H9 (cell line): ENCODE measurements at regions not wholly inside any gene's neighbourhood (a gene's known extent, or its start where the extent isn't known, plus 50 kb on each side); places are given as distances from the start of the nearest gene placed in this dataset.

Experiments
- DNase-seq: peaks from one replicate; pipeline ENCODE4 v3.0.0-alpha.2; 2017
- H2AFZ ChIP-seq: one replicate; pipeline ENCODE4 v1.6.1; 2013; ENCODE audit warnings: mild to moderate bottlenecking, low read length, control low read depth, moderate library complexity
- H2AK5ac ChIP-seq: 2 replicates; pipeline ENCODE4 v1.6.1; 2013; ENCODE audit warnings: low read length, control low read depth, mixed read lengths; ENCODE audit not compliant: insufficient read length
- H2BK120ac ChIP-seq: one replicate; pipeline ENCODE4 v1.6.1; 2013; ENCODE audit warnings: low read depth, mild to moderate bottlenecking, low read length, control low read depth, inconsistent platforms; ENCODE audit not compliant: poor library complexity, severe bottlenecking
- H2BK12ac ChIP-seq: 2 replicates; pipeline ENCODE4 v1.6.1; 2013; ENCODE audit warnings: low read length, control low read depth, mixed read lengths, low read depth; ENCODE audit not compliant: insufficient read length
- H2BK15ac ChIP-seq: 2 replicates; pipeline ENCODE4 v1.6.1; 2013; ENCODE audit warnings: low read depth, low read length, control low read depth
- H2BK20ac ChIP-seq: one replicate; pipeline ENCODE4 v1.6.1; 2013; ENCODE audit warnings: low read depth, mild to moderate bottlenecking, low read length, control low read depth, inconsistent platforms; ENCODE audit not compliant: poor library complexity, severe bottlenecking
- H2BK5ac ChIP-seq: 2 replicates; pipeline ENCODE4 v1.6.1; 2013; ENCODE audit warnings: low read length, control low read depth, mixed read lengths; ENCODE audit not compliant: insufficient read length
- H3K14ac ChIP-seq: 2 replicates; pipeline ENCODE4 v1.6.1; 2013; ENCODE audit warnings: low read length, control low read depth; ENCODE audit not compliant: insufficient read depth
- H3K18ac ChIP-seq: 2 replicates; pipeline ENCODE4 v1.6.1; 2013; ENCODE audit warnings: low read depth, mild to moderate bottlenecking, mixed read lengths, low read length, control low read depth; ENCODE audit not compliant: insufficient read length
- H3K23ac ChIP-seq: 2 replicates; pipeline ENCODE4 v1.6.1; 2013; ENCODE audit warnings: low read length, control low read depth, mixed read lengths, low read depth; ENCODE audit not compliant: insufficient read length
- H3K23me2 ChIP-seq: 2 replicates; pipeline ENCODE4 v1.6.1; 2013; ENCODE audit warnings: low read depth, mild to moderate bottlenecking, mixed read lengths, low read length, control low read depth; ENCODE audit not compliant: insufficient read length, poor library complexity, severe bottlenecking
- H3K27ac ChIP-seq: 2 replicates; pipeline ENCODE4 v1.5.1; 2013; ENCODE audit warnings: low read length, control low read depth, mixed read lengths, low read depth; ENCODE audit not compliant: insufficient read length
- H3K27me3 ChIP-seq: 2 replicates; pipeline ENCODE4 v1.6.1; 2013; ENCODE audit warnings: low read length, control low read depth, inconsistent platforms; ENCODE audit not compliant: insufficient read depth
- H3K4ac ChIP-seq: 2 replicates; pipeline ENCODE4 v1.6.1; 2013; ENCODE audit warnings: low read depth, mild to moderate bottlenecking, control low read depth, inconsistent platforms, low read length, moderate library complexity
- H3K4me1 ChIP-seq: 2 replicates; pipeline ENCODE4 v1.6.1; 2013; ENCODE audit warnings: low read length, control low read depth, inconsistent platforms; ENCODE audit not compliant: insufficient read depth
- H3K4me2 ChIP-seq: 2 replicates; pipeline ENCODE4 v1.6.1; 2013; ENCODE audit warnings: low read length, control low read depth, mixed read lengths; ENCODE audit not compliant: insufficient read length, insufficient read depth
- H3K56ac ChIP-seq: 2 replicates; pipeline ENCODE4 v1.6.1; 2013; ENCODE audit warnings: low read depth, mild to moderate bottlenecking, mixed read lengths, low read length, control low read depth; ENCODE audit not compliant: insufficient read length
- H3K79me1 ChIP-seq: 2 replicates; pipeline ENCODE4 v1.6.1; 2013; ENCODE audit warnings: low read depth, mild to moderate bottlenecking, moderate library complexity, low read length, control low read depth, inconsistent platforms; ENCODE audit not compliant: insufficient read depth, poor library complexity, severe bottlenecking
- H3K79me2 ChIP-seq: 2 replicates; pipeline ENCODE4 v1.6.1; 2013; ENCODE audit warnings: low read length, control low read depth, inconsistent platforms; ENCODE audit not compliant: insufficient read depth
- H3K9ac ChIP-seq: 2 replicates; pipeline ENCODE4 v1.6.1; 2013; ENCODE audit warnings: low read length, control low read depth, mixed read lengths; ENCODE audit not compliant: insufficient read length; ENCODE audit errors: extremely low read depth
- H3K9me3 ChIP-seq: one replicate; pipeline ENCODE4 v1.6.1; 2013; ENCODE audit warnings: low read depth, low read length, inconsistent platforms; ENCODE audit not compliant: control insufficient read depth
- H3T11ph ChIP-seq: one replicate; pipeline ENCODE4 v1.6.1; 2013; ENCODE audit warnings: mild to moderate bottlenecking, low read length, control low read depth, inconsistent platforms
- H4K20me1 ChIP-seq: one replicate; pipeline ENCODE4 v1.6.1; 2013; ENCODE audit not compliant: control insufficient read depth, insufficient read length, insufficient read depth
- H4K5ac ChIP-seq: 2 replicates; pipeline ENCODE4 v1.6.1; 2013; ENCODE audit warnings: low read depth, mild to moderate bottlenecking, mixed read lengths, low read length, control low read depth; ENCODE audit not compliant: insufficient read length
- H4K8ac ChIP-seq: replicated peaks from 2 replicates; pipeline ENCODE4 v1.6.1; 2013; ENCODE audit warnings: low read length, control low read depth, mixed read lengths, low read depth; ENCODE audit not compliant: insufficient read length
- H4K91ac ChIP-seq: 2 replicates; pipeline ENCODE4 v1.6.1; 2013; ENCODE audit warnings: low read depth, mild to moderate bottlenecking, moderate library complexity, mixed read lengths, low read length, control low read depth; ENCODE audit not compliant: insufficient read length
- H3K27ac Mint-ChIP-seq, 3 experiments: 2 replicates in 2 of 3; 3 replicates in 1 of 3; pipeline ENCODE4 v1.8.0; 2020 to 2021; ENCODE audit warnings: mixed read lengths in 3 of 3, mild to moderate bottlenecking in 1 of 3, moderate library complexity in 1 of 3
- H3K27me3 Mint-ChIP-seq: 2 replicates; pipeline ENCODE4 v1.8.0; 2021; ENCODE audit warnings: low read depth, mild to moderate bottlenecking, moderate library complexity, mixed read lengths
- H3K36me3 Mint-ChIP-seq, 3 experiments: 2 replicates in 2 of 3; 3 replicates in 1 of 3; pipeline ENCODE4 v1.8.0; 2020 to 2021; ENCODE audit warnings: low read depth in 3 of 3, mixed read lengths in 3 of 3; ENCODE audit not compliant: insufficient read depth in 1 of 3
- H3K4me1 Mint-ChIP-seq, 2 experiments: 2 replicates each; pipeline ENCODE4 v1.8.0; 2020; ENCODE audit warnings: mixed read lengths in 2 of 2
- H3K4me3 Mint-ChIP-seq, 2 experiments: 2 replicates in 1 of 2; 3 replicates in 1 of 2; pipeline ENCODE4 v1.8.0; 2020 to 2021; ENCODE audit warnings: mild to moderate bottlenecking in 2 of 2, mixed read lengths in 2 of 2, moderate library complexity in 1 of 2
- H3K9me3 Mint-ChIP-seq, 2 experiments: 2 replicates in 1 of 2; 3 replicates in 1 of 2; pipeline ENCODE4 v1.8.0; 2020; ENCODE audit warnings: mild to moderate bottlenecking in 2 of 2, mixed read lengths in 2 of 2, moderate library complexity in 1 of 2
- WGBS: extraction: QIAGEN DNeasy Blood & Tissue Kit; methylation state at CpG from one replicate; pipeline ENCODE4 v1.1.7; 2013; ENCODE audit warnings: missing lambda C conversion rate, low lambda C conversion rate, mixed read lengths; ENCODE audit not compliant: insufficient read length; ENCODE audit errors: extremely low coverage; 5-methylcytosine and 5-hydroxymethylcytosine counted together
- TF ChIP-seq, protein P1 (sequence below): fragments of 200-600 bp; sonication (generic); conservative IDR thresholded peaks from 3 replicates; pipeline ENCODE4 v1.8.0; 2021; ENCODE audit warnings: antibody characterized with exemption, mild to moderate bottlenecking

DNA sequence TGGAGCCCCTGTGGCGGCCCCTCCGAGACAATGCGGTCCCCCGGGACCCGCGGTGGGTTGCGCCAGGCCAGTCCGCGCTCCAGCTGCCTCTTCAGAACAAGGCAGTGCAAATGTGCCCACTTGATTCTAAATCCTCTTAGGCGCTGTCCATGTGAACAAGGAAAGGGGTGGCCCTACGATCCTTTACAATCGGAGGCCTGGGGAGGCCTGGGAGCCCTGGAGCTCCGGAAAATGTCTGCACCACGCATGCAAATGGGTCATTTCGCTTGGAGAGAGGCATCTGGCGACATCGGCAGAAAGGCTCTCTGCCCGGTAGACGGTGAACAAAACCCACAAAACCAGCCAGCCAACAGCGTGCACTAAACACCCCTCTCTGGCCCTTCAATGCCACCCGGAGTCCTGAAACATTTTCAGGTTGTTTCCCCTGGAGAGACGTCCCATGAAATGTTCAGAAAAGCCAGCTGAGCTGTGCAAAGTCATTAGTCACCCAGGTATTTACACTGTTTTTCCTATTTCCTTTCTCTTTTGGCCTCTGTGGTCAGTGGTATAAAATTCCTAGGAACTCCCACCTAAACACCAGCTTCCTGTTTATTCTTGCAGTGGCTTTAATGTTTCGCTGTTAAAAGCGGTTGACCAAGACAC, 102.8 kb upstream of the ZNF438 start:
- H3K4me1 ChIP-seq, result peaks cover 7% of the 10 kb centered on the region; the same call in 1 of the 2 replicates
- no peak overlapping the region for H4K8ac ChIP-seq
- no peak overlapping the region for H2BK12ac ChIP-seq
- peak overlapping the region; percentile 25 for H3K9ac ChIP-seq
- no peak overlapping the region for H2BK15ac ChIP-seq
- H3K23me2 ChIP-seq, result peaks cover 3% of the 10 kb centered on the region
- H2AK5ac ChIP-seq, result no peak overlapping the region
- no peak for DNase-seq
- H3K4ac ChIP-seq, result no peak overlapping the region
- H3K36me3 Mint-ChIP-seq, result no peaks in the 10 kb centered on the region
- no peak overlapping the region for H2BK20ac ChIP-seq
- H3T11ph ChIP-seq, result no peak overlapping the region
- TF ChIP-seq, protein P1, sequence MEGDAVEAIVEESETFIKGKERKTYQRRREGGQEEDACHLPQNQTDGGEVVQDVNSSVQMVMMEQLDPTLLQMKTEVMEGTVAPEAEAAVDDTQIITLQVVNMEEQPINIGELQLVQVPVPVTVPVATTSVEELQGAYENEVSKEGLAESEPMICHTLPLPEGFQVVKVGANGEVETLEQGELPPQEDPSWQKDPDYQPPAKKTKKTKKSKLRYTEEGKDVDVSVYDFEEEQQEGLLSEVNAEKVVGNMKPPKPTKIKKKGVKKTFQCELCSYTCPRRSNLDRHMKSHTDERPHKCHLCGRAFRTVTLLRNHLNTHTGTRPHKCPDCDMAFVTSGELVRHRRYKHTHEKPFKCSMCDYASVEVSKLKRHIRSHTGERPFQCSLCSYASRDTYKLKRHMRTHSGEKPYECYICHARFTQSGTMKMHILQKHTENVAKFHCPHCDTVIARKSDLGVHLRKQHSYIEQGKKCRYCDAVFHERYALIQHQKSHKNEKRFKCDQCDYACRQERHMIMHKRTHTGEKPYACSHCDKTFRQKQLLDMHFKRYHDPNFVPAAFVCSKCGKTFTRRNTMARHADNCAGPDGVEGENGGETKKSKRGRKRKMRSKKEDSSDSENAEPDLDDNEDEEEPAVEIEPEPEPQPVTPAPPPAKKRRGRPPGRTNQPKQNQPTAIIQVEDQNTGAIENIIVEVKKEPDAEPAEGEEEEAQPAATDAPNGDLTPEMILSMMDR, result no peak
- H2AFZ ChIP-seq, result peak overlapping the region; percentile 16
- H4K91ac ChIP-seq, result no peak overlapping the region
- H3K14ac ChIP-seq, result peak overlapping the region; percentile 49; the same call in 1 of the 2 replicates
- no peaks in the 10 kb centered on the region for H3K79me2 ChIP-seq
- WGBS, result no CpG with 5 or more reads among the region's 24 CpGs
- peak overlapping the region; percentile 91 to 96 (median 95) for H3K27ac Mint-ChIP-seq
- H2BK5ac ChIP-seq, result no peak overlapping the region
- H3K18ac ChIP-seq, result peak overlapping the region; percentile 32
- no peak overlapping the region for H3K56ac ChIP-seq
- H3K9me3 ChIP-seq, result no peaks in the 10 kb centered on the region
- H3K79me1 ChIP-seq, result no peaks in the 10 kb centered on the region
- H3K27ac ChIP-seq, result no peak overlapping the region
- no peaks in the 10 kb centered on the region; the same call in 1 of the 2 replicates for H3K27me3 ChIP-seq
- no peak overlapping the region for H4K5ac ChIP-seq
- peaks cover 19 to 26% of the 10 kb centered on the region in 2 experiments for H3K4me1 Mint-ChIP-seq
- H4K20me1 ChIP-seq, result no peaks in the 10 kb centered on the region
- H3K9me3 Mint-ChIP-seq, result no peaks in the 10 kb centered on the region
- H3K4me3 Mint-ChIP-seq, result peak overlapping the region; percentile 64 to 72
- H2BK120ac ChIP-seq, result no peak overlapping the region
- peak overlapping the region; percentile 49 for H3K4me2 ChIP-seq
- no peak overlapping the region for H3K23ac ChIP-seq
- peaks cover 28% of the 10 kb centered on the region for H3K27me3 Mint-ChIP-seq
